Anterior cingulate cortex (tissue), 58 donors: ENCODE measurements at regions not wholly inside any gene's neighbourhood (a gene's known extent, or its start where the extent isn't known, plus 50 kb on each side); places are given as distances from the start of the nearest gene placed in this dataset.

ENCODE experiments used
- DNase-seq, 58 donors: peaks; one replicate each; lab custom pipeline; 2025; lab: John Stamatoyannopoulos, UW

- no peak for DNase-seq
Observed at GRCh38 chr5:4725594-4725993, 414.5 kb upstream of the ADAMTS16 start.

- DNase-seq = no peak
Observed at GRCh38 chr5:4730279-4730678, 409.9 kb upstream of the ADAMTS16 start.

- DNase-seq = no peak
Observed at GRCh38 chr5:4734348-4734747, 405.8 kb upstream of the ADAMTS16 start.

GRCh38 chr5:4735261-4735660 is 404.9 kb upstream of the ADAMTS16 start:
- no peak for DNase-seq

- no peak for DNase-seq
Observed at GRCh38 chr5:4737868-4738267, 402.3 kb upstream of the ADAMTS16 start.

GRCh38 chr5:4738298-4738697 is 401.8 kb upstream of the ADAMTS16 start:
- no peak for DNase-seq

- no peak for DNase-seq
Observed at GRCh38 chr5:4740156-4740555, 400.0 kb upstream of the ADAMTS16 start.

- no peak for DNase-seq
Observed at GRCh38 chr5:4758550-4758949, 381.6 kb upstream of the ADAMTS16 start.

- no peak for DNase-seq
Observed at GRCh38 chr5:4758996-4759395, 381.1 kb upstream of the ADAMTS16 start.

GRCh38 chr5:4762316-4762715 is 377.8 kb upstream of the ADAMTS16 start:
- DNase-seq = no peak

GRCh38 chr5:4765411-4765810 is 374.7 kb upstream of the ADAMTS16 start:
- DNase-seq = no peak

GRCh38 chr5:4766101-4766500 is 374.0 kb upstream of the ADAMTS16 start:
- DNase-seq = no peak

GRCh38 chr5:4772591-4772990 is 367.5 kb upstream of the ADAMTS16 start:
- no peak for DNase-seq

GRCh38 chr5:4773827-4774317 is 366.3 kb upstream of the ADAMTS16 start:
- DNase-seq = no peak

- no peak for DNase-seq
Observed at GRCh38 chr5:4777435-4777834, 362.7 kb upstream of the ADAMTS16 start.

- no peak for DNase-seq
Observed at GRCh38 chr5:4780633-4781032, 359.5 kb upstream of the ADAMTS16 start.

- no peak for DNase-seq
Observed at GRCh38 chr5:4781299-4781698, 358.8 kb upstream of the ADAMTS16 start.

- no peak for DNase-seq
Observed at GRCh38 chr5:4785971-4786370, 354.2 kb upstream of the ADAMTS16 start.

- DNase-seq = no peak
Observed at GRCh38 chr5:4797445-4797844, 342.7 kb upstream of the ADAMTS16 start.

GRCh38 chr5:4802044-4802443 is 338.1 kb upstream of the ADAMTS16 start:
- DNase-seq = no peak

- no peak for DNase-seq
Observed at GRCh38 chr5:4804691-4805360, 335.3 kb upstream of the ADAMTS16 start.

GRCh38 chr5:4815002-4815401 is 325.1 kb upstream of the ADAMTS16 start:
- no peak for DNase-seq

- DNase-seq = no peak
Observed at GRCh38 chr5:4817767-4818166, 322.4 kb upstream of the ADAMTS16 start.
